ENCODE measurements at regions not wholly inside any gene's neighbourhood (a gene's known extent, or its start where the extent isn't known, plus 50 kb on each side); places are given as distances from the start of the nearest gene placed in this dataset.
"Not testable (repeated sequence)": the region's sequence is repeated elsewhere in the genome, so short reads cannot be mapped to it uniquely, and the experiment has no call there.

- DNase-seq = no peak
These were observed 139.6 kb downstream of the MYLK4 start for GRCh38 chr6:2611092-2611491.

- no peak for DNase-seq
These were observed 142.2 kb downstream of the MYLK4 start for GRCh38 chr6:2608503-2608902.

GRCh38 chr6:2600363-2600762, 150.4 kb downstream of the MYLK4 start:
- DNase-seq = no peak

- DNase-seq = no peak
These were observed 150.9 kb downstream of the MYLK4 start for GRCh38 chr6:2599817-2600216.

GRCh38 chr6:2598867-2599266, 151.9 kb downstream of the MYLK4 start:
- DNase-seq = no peak

- DNase-seq = no peak
These were observed 152.7 kb downstream of the MYLK4 start for GRCh38 chr6:2597991-2598390.

GRCh38 chr6:2597457-2597856, 153.3 kb downstream of the MYLK4 start:
- not testable (repeated sequence) for DNase-seq

- DNase-seq = peak; percentile 4
These were observed 154.5 kb downstream of the MYLK4 start for GRCh38 chr6:2596222-2596621.

- no peak for DNase-seq
These were observed 155.9 kb downstream of the MYLK4 start for GRCh38 chr6:2594868-2595267.

GRCh38 chr6:2593167-2593566, 157.6 kb downstream of the MYLK4 start:
- DNase-seq = no peak

GRCh38 chr6:2589171-2589661, 161.5 kb downstream of the MYLK4 start:
- DNase-seq = no peak

GRCh38 chr6:2583459-2583858, 167.3 kb downstream of the MYLK4 start:
- DNase-seq = no peak

- no peak for DNase-seq
These were observed 168.5 kb downstream of the MYLK4 start for GRCh38 chr6:2582268-2582667.

- DNase-seq = no peak
These were observed 169.1 kb downstream of the MYLK4 start for GRCh38 chr6:2581611-2582010.

- DNase-seq = no peak
These were observed 169.7 kb downstream of the MYLK4 start for GRCh38 chr6:2581011-2581410.

- no peak for DNase-seq
These were observed 170.7 kb downstream of the MYLK4 start for GRCh38 chr6:2579804-2580570.

GRCh38 chr6:2579241-2579761, 171.4 kb downstream of the MYLK4 start:
- no peak for DNase-seq

GRCh38 chr6:2578767-2579166, 172.0 kb downstream of the MYLK4 start:
- no peak for DNase-seq

- no peak for DNase-seq
These were observed 174.2 kb downstream of the MYLK4 start for GRCh38 chr6:2576499-2576898.

GRCh38 chr6:2575236-2575635, 175.5 kb downstream of the MYLK4 start:
- no peak for DNase-seq

- DNase-seq = not testable (repeated sequence)
These were observed 181.3 kb downstream of the MYLK4 start for GRCh38 chr6:2569420-2569819.

- DNase-seq = no peak
These were observed 184.7 kb downstream of the MYLK4 start for GRCh38 chr6:2566048-2566447.

- no peak for DNase-seq
These were observed 185.2 kb downstream of the MYLK4 start for GRCh38 chr6:2565499-2565898.

- no peak for DNase-seq
These were observed 187.1 kb downstream of the MYLK4 start for GRCh38 chr6:2563635-2564034.
